ENCODE measurements at regions not wholly inside any gene's neighbourhood (a gene's known extent, or its start where the extent isn't known, plus 50 kb on each side); places are given as distances from the start of the nearest gene placed in this dataset. TPM values are rescaled to one million over a fixed set of nuclear protein-coding genes. Genes with fewer than 3 reads are reported as not detected.
A peak's percentile ranks its signal among the peaks of the same experiment; 100 is the strongest.
"Not testable (repeated sequence)": the region's sequence is repeated elsewhere in the genome, so short reads cannot be mapped to it uniquely, and the experiment has no call there.

DNA sequence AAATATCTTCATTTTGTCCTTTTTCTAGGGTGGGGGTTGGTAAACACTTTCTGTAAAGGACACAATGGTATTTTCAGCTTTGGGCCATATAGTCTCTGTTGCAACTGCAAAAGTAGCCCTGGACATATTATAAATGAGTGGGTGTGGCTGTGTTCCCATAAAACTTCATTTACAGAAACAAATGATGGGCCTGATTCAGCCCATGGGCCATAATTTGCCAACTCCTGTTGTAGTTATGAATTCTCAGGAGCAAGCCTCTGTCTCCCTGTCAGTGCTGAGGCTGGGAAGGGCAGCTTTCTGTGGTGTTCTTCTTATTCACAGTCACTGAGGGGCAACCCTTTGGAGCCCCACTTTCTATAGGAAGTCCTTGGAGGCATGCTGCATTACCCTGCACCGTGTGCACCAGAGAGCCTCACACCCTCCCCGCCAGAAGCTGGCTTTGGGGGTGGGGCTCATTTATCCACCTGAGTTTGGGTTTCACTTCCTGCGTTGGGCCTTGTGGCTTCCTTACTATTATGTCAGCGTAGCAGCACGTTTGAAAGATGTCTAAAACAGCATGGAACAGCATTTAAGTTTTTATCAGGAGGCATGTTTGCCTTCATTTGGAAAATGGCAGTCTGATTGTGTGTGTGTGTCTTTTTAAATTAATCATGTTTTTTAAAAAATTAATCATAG is 60.8 kb upstream of the FAN1 start:
- DNase-seq (ENCODE audit: low spot score): peak; percentile 85
- H3K9me2 ChIP-seq (ENCODE audit: insufficient read depth, low read length); H3K79me2 ChIP-seq (ENCODE audit: insufficient read depth, low read depth, low read length); H3K36me3 ChIP-seq (ENCODE audit: insufficient read depth, low read length); H4K20me1 ChIP-seq (ENCODE audit: insufficient read depth, low read length); H3K9me3 ChIP-seq (ENCODE audit: low read length); intact Hi-C loops (cut with micrococcal nuclease; ENCODE audit: unreplicated experiment); POLR2A ChIA-PET; BruUV-seq (replicated peaks): not testable (repeated sequence)
- CTCF ChIA-PET (ENCODE audit: unreplicated experiment): interaction anchor here (0.6 kb wide), 1 partner anchor 10 kb away, joined by 3 read pairs; no protein-coding TSS in a partner anchor
- peak overlapping the region; percentile 72; the same call in 1 of the 2 replicates for H2AFZ ChIP-seq (ENCODE audit: low read length)
- peak overlapping the region; percentile 17 for H3K4me3 ChIP-seq (ENCODE audit: low read depth, low read length, poor library complexity, severe bottlenecking)
- peak overlapping the region; percentile 64 for H3K4me2 ChIP-seq (ENCODE audit: low read length)
- H3K27ac ChIP-seq (ENCODE audit: low read depth, low read length, poor library complexity, severe bottlenecking): peak overlapping the region; percentile 10
- H3K4me1 ChIP-seq (ENCODE audit: insufficient read depth, low read length, poor library complexity, severe bottlenecking): peaks cover 24% of the 10 kb centered on the region

- BruUV-seq (replicated peaks); H2AFZ ChIP-seq (ENCODE audit: low read length); H3K79me2 ChIP-seq (ENCODE audit: insufficient read depth, low read depth, low read length); CTCF ChIA-PET (ENCODE audit: unreplicated experiment); H3K36me3 ChIP-seq (ENCODE audit: insufficient read depth, low read length); H3K9me2 ChIP-seq (ENCODE audit: insufficient read depth, low read length); H3K27ac ChIP-seq (ENCODE audit: low read depth, low read length, poor library complexity, severe bottlenecking); H3K4me3 ChIP-seq (ENCODE audit: low read depth, low read length, poor library complexity, severe bottlenecking); H4K20me1 ChIP-seq (ENCODE audit: insufficient read depth, low read length); H3K4me2 ChIP-seq (ENCODE audit: low read length); intact Hi-C loops (cut with micrococcal nuclease; ENCODE audit: unreplicated experiment); DNase-seq (ENCODE audit: low spot score); H3K9me3 ChIP-seq (ENCODE audit: low read length): not testable (repeated sequence)
- H3K4me1 ChIP-seq (ENCODE audit: insufficient read depth, low read length, poor library complexity, severe bottlenecking): peaks cover 24% of the 10 kb centered on the region
- POLR2A ChIA-PET: interaction anchor here (1.1 kb wide), 1 partner anchor 329 kb away, joined by 3 read pairs; no protein-coding TSS in a partner anchor
These were observed 58.2 kb upstream of the FAN1 start for GRCh38 chr15:30845536-30845935.

Small RNA genes in the stretch of these regions (small RNA-seq; reads per million reads assigned to genes)
- gene RN7SL82P: not detected
